H54 (cell line): ENCODE measurements at regions not wholly inside any gene's neighbourhood (a gene's known extent, or its start where the extent isn't known, plus 50 kb on each side); places are given as distances from the start of the nearest gene placed in this dataset.

Experiments
- DNase-seq: peaks from one replicate; pipeline ENCODE4 v3.0.0; 2011; ENCODE audit warnings: low spot score, mixed read lengths; ENCODE audit not compliant: insufficient read length
- FAIRE-seq: peaks from 3 replicates; lab custom pipeline; 2011; peaks lifted over from hg19 to GRCh38; lab: Jason Lieb, UNC
- POLR2A ChIP-seq: IDR thresholded peaks from 2 replicates; pipeline ENCODE4 v1.6.1; 2011; ENCODE audit warnings: low read depth, mild to moderate bottlenecking, low read length

- DNase-seq: no peak
- no peak for TF ChIP-seq POLR2A
- no peak for FAIRE-seq
These were observed 391.0 kb upstream of the NRP1 start for GRCh38 chr10:33725430-33725829.

- DNase-seq (no peak), FAIRE-seq (no peak)
- no peak for TF ChIP-seq POLR2A
These were observed 388.7 kb upstream of the NRP1 start for GRCh38 chr10:33723181-33723580.

- FAIRE-seq (no peak), DNase-seq (no peak)
- no peak for TF ChIP-seq POLR2A
These were observed 387.6 kb upstream of the NRP1 start for GRCh38 chr10:33722067-33722466.

- DNase-seq: no peak
- no peak for TF ChIP-seq POLR2A
- FAIRE-seq: no peak
These were observed 387.0 kb upstream of the NRP1 start for GRCh38 chr10:33721509-33721908.

GRCh38 chr10:33720161-33720560, 385.7 kb upstream of the NRP1 start:
- FAIRE-seq (no peak), DNase-seq (no peak)
- no peak for TF ChIP-seq POLR2A

GRCh38 chr10:33719005-33719703, 384.7 kb upstream of the NRP1 start:
- no peak for TF ChIP-seq POLR2A
- no peak for DNase-seq

GRCh38 chr10:33716501-33717267, 382.2 kb upstream of the NRP1 start:
- DNase-seq (no peak), FAIRE-seq (no peak)
- TF ChIP-seq POLR2A: no peak

More at GRCh38 chr10:33719005-33719703, 384.7 kb upstream of the NRP1 start:
- FAIRE-seq: no peak

GRCh38 chr10:33715303-33715975, 381.0 kb upstream of the NRP1 start:
- no peak for TF ChIP-seq POLR2A
- no peak for FAIRE-seq
- no peak for DNase-seq

GRCh38 chr10:33712825-33713224, 378.4 kb upstream of the NRP1 start:
- no peak for FAIRE-seq
- no peak for DNase-seq
- TF ChIP-seq POLR2A: no peak

GRCh38 chr10:33710006-33710405, 375.5 kb upstream of the NRP1 start:
- FAIRE-seq: no peak
- DNase-seq: no peak
- no peak for TF ChIP-seq POLR2A

GRCh38 chr10:33709008-33709753, 374.7 kb upstream of the NRP1 start:
- DNase-seq (no peak), FAIRE-seq (no peak)
- no peak for TF ChIP-seq POLR2A

GRCh38 chr10:33708561-33708960, 374.1 kb upstream of the NRP1 start:
- no peak for DNase-seq
- no peak for FAIRE-seq
- TF ChIP-seq POLR2A: no peak

GRCh38 chr10:33706746-33707145, 372.3 kb upstream of the NRP1 start:
- no peak for TF ChIP-seq POLR2A
- DNase-seq: no peak
- FAIRE-seq: no peak
